HG03520 (cell line): ENCODE measurements at regions not wholly inside any gene's neighbourhood (a gene's known extent, or its start where the extent isn't known, plus 50 kb on each side); places are given as distances from the start of the nearest gene placed in this dataset.
"Not testable (repeated sequence)": the region's sequence is repeated elsewhere in the genome, so short reads cannot be mapped to it uniquely, and the experiment has no call there.

Experiments used
- ATAC-seq: cut with Tn5 transposase; IDR thresholded peaks from one replicate; pipeline ENCODE4 v1.9.1; 2021; ENCODE audit warnings: mild to moderate bottlenecking, moderate library complexity; ENCODE audit not compliant: unreplicated experiment

DNA sequence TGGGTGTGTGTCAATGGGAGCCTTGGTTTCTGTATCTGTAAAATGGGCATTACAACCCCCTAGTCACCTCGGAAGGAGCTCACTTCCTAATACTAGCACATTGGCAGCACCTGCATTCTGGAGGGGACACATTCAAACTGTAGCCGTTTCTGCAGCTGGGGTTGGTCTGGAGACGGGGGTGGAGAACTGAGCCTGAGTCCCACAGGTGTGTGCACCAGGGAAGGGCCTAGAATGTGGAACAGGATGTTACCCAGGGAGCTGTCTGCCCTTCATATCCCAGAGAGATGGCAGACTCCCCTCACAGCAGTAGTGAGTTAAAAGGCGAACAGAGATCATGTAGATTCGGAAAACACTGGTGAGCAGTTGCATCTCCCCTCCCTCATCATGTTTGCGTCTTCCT, 272.8 kb upstream of the ZNF32 start:
- no peak for ATAC-seq

DNA sequence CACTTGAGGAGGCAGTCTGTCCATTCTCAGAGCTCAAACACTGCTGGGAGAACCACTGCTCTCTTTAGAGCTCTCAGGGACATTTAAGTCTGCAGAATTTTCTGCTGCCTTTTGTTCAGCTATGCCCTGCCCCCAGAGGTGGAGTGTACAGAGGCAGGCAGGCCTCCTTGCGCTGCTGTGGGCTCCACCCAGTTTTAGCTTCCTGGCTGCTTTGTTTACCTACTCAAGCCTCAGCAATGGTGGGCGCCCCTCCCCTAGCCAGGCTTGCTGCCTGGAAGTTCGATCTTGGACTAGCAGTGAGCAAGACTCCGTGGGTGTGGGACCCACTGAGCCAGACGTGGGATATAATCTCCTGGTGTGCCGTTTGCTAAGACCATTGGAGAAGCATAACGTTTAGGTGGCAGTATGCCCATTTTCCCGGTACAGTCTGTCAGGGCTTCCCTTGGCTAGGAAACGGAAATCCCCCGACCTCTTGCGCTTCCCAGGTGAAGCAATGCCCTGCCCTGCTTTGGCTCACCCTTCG, 271.6 kb upstream of the ZNF32 start:
- ATAC-seq: not testable (repeated sequence)

DNA sequence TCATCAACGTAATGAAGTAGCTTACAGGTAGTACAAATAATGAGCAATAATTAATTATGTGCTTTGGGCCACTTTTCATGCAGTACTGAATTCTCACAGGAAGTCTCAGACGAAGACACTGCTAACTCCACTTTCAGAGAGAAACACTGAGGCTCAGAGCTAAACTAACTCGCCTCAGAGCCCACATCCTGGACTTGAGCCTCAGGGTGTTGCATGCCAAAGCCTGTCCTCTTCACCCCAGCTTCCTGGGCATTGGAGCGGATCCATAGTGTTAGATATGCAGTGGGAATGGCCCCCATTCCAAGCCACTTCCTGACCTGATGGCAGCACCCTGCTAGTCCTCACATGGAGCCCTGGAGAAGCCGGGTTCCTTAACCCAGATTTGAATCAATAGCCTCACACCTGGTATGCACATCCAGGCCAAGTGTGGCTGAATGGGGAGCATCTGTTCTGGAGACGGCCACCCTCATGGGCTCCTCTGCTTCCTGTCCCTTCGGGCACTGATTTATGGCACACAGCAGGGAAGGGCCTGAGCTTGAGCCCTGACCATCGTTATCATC, 265.1 kb upstream of the ZNF32 start:
- no peak for ATAC-seq

DNA sequence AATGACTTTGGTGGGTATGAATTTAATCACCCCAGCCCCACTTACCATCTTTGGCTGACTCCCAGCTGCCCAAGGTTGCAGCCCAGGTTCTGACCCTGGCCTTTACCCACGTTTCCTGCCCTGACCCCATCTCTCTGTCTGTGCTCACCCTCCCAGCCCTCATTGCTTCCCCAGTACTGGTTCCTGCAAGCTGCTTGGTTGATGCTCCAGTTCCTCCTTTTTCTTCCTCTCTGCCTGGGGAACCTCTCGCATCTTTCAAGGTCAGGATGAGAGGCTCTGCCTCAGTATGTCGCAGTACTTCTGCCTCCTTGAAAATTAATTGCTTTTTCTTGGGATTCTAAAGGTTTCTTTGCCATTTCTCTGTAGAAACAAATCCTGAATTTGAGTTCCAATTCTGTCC, 263.8 kb upstream of the ZNF32 start:
- ATAC-seq: no peak

DNA sequence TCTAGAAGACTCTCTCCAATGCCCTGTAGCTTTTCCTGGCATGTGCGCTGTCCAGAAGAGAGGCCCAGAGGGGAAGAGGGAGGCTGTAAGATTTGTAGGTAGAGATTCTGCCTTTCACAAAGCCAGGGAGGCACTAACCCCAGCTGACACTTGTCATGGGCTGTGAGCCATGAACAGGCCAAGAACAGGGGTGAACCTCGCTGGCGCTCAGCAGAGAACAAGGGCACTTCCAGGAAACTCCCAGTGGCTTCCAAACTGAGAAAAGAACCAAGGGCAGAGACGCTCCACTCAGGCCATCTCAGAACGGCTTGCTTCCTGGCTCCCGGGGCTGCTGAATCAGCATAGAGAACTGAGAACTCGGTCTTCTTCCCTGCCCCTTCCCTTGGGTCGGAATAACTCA, 257.8 kb upstream of the ZNF32 start:
- ATAC-seq: no peak

DNA sequence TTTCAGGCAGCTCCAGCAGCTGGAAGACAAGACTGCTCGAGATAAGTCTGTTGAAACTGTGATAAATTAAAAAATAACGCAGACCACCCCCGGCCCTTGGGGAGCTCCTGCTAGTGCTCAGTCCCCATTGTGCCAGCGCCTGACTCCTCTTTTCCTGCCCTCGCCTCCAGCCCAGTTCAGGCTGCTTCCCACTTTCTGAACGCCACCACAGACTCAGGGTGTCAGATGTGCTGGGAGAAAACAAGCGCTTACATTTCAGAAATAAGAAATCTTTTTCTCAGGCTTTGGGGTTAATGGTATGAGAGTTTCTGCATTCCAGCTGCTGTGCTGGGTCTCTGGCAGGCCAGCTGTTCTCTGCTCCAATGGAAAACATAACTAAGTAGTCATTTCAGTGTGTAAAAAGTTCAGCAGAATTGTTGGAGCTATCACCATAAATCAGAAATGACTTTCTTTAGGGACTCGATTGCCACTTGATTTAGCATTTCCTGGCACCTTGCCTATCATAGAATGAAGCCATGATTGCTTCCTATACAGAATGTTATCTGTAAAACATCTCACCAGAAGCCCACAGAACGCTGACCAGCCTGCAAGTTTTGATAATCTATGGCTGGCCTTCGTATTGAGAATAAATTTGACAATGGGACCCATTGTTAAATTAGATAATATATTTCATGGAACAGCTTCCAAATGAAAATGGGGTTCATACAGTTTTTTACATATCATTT, 257.0 kb upstream of the ZNF32 start:
- no peak for ATAC-seq

DNA sequence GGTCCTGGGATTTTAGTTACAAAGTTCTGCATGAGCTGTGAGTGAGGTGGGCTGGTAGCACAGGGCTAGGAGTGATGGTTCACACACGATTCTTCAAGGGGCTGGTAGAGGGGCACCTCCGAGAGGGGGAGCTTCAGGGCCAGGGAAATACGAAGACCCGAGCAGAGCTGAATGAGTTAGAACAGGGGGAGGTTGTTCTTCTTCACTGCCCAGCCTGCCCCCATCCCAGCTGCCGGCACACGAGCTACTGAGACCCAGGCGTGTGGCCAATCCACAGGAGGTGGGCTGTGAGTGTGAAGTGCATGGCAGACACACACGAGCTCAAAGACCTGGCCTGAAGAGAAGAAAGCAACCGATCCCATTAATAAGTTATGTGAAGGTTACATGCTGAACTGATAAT, 256.2 kb upstream of the ZNF32 start:
- ATAC-seq: no peak

DNA sequence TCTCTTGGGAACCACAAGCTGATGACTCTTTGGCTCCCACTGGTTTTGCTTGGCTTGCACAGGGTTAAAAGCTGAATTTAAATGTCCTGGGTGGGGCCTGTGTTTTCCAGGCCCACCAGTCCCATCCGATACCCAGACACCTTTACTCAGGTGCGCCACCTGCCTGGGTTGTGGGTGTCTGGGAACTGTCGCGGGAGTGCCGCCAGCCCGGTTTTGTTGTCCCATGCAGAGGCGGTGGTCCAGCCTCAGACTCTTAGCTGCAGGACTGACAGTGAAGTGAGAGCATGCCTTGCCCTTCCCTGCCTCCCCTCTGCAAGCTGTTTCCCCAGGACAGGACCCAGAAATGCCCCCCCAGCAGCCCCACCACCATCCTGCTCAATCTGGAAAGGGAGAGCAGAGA, 255.6 kb upstream of the ZNF32 start:
- no peak for ATAC-seq

DNA sequence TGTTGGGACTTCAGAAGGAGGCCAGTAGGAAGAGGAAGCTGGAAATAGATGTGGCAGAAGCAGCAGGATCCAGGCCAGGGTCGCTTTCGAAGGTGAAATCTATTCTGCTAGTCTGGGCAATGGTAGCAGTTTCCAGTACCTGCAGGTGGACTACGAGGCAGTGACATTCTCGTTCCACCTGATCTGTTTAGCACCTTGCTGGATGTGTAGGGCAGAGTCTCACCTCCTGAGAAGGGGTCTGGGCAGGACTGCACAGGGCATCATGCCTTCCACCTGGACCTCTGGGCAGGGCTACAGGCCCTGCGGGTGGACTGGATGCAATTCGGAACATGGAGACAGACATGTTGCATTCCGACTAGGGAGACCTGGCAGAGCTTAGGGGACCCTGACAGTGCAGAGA, 254.8 kb upstream of the ZNF32 start:
- no peak for ATAC-seq

DNA sequence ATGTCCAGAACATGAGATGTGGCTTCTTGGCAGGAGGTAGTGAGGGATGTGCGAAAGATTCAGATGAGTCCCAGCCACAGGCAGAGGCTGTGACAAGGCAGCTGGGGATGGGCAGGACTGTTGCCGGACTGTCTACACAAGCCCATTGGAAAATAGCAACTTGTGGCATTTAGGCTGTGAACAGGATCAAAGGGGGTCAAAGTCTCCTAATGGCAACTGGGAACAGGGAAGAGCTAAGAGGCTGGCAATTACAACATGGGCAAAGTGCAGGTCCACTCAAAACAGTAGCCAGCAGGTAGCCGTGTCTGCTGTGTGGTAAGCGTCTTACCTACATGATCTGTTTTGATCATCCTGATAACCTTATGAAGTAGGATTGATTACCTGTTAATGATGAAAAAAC, 254.2 kb upstream of the ZNF32 start:
- ATAC-seq: no peak

DNA sequence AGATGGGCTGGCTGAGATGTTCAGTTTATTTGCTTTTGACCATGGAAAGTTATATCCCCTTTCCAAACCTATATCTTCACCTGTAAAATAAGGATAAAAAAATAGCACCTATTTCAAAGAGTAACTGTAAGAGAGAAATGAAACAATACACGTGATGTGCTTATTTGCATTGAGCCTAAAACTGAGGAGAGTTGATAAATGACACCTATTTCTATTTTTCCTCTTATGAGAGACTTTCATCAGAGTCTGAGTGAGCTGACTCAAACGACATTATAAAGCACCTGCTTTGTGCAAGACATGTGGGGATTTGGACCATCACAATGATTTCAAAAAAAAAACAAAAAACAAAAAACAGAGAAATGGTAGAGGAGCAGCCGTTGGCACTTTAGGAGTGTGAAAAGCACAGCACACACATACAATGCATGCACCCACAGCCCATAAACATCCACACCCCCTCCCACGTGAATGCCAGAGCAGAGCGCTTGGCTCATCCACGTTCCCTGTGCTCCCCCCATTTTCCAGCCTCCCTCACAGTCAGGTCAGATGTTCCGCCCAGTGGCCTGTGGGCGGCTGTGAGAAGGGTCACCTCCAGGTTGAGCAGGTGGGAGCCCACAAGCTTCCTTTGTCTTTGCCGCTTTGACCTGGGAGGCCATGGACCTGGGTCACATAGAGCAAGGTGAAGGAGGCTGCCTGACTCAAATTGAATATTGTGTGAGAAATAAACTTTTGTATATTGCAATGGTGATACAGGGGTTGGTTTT, 253.2 kb upstream of the ZNF32 start:
- no peak for ATAC-seq

DNA sequence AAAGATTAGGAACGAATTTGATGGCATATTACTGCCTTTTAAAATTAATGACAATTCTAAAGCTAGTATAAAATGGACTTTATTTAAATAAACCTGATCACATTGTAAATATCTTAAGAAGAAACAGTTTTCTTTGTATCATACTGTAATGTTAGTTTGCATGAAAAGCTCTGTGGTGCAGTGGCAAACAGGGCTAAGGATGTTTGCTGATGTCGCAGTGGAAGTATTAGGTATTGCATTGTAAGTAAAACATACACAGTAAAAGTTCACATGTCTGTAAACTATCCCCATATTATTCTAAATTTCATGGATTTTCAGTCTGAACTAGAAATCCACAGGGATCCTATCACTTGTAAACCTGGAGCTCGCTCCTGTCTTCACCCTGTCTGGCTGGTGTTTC, 252.6 kb upstream of the ZNF32 start:
- ATAC-seq: no peak

DNA sequence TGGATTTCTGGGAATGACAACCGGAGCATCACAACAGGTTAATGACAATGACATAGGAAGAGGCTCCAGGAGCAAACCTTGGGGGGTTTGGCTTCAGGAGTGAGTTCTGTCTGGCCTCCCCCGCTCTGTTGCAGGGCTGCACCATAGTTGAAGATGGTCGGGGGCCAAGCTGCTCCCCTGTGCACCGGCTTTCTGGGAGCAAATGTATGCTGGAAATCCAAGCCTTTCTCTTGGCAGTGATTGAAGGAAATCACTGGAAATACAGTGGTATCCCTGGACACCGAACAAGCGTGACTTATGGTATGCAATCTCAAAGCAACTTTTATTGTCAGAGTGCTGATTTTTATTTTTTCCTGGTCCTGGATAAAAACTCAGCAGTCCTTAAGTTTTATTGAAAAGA, 251.9 kb upstream of the ZNF32 start:
- no peak for ATAC-seq

DNA sequence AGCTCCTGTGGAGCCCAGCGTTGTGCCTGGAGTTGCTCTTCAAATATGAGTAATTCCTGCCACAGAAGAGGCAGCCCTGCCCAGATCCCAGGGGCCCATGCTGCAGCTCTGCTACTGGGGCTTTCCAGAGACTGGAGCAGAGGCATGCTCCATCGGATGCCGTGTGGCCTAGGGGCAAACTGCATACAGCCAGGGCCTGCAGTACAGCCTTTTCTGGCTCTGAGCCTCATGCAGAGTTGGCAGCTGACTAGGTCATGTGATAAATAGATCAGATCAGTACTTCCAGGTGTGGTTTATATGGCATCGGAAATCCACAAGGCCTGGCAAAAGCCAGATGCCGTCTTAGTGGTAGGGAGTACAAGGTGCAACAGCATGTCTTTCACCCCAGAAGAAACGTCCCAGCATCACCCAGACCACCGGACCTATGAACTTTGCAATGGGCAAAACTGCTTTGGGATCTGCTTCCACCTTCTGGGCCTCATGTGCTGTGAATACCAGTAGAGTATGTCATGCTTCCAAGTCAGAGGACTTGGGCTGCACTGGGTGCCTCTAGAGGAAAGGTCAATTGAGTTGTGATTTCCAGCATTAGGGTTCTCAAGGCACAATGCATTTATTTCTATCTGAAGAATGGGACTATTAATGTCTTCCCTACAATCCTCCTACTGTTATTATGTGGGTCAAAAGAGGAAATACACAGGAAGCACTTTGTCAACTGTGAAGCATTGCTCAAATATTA, 250.7 kb upstream of the ZNF32 start:
- ATAC-seq: no peak

DNA sequence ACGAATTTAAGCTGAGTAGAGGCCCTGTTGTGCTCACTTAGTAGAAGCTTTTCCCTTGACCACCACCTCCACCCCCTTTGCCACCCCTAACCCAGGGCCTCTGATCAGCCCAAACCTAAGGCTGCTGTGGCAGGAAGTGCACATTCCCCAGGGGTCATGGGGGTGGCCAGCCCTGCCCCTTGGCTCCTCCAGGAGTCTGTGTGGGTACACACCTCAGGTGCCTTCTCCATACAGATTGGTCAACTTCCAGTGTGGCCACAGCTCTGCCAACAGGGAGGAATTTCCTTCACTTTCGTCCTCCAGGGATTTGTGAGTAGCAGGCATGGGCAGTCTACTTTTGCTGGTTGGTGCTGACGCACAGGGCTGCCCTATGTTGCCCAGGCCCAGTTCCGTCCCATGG, 249.9 kb upstream of the ZNF32 start:
- no peak for ATAC-seq

DNA sequence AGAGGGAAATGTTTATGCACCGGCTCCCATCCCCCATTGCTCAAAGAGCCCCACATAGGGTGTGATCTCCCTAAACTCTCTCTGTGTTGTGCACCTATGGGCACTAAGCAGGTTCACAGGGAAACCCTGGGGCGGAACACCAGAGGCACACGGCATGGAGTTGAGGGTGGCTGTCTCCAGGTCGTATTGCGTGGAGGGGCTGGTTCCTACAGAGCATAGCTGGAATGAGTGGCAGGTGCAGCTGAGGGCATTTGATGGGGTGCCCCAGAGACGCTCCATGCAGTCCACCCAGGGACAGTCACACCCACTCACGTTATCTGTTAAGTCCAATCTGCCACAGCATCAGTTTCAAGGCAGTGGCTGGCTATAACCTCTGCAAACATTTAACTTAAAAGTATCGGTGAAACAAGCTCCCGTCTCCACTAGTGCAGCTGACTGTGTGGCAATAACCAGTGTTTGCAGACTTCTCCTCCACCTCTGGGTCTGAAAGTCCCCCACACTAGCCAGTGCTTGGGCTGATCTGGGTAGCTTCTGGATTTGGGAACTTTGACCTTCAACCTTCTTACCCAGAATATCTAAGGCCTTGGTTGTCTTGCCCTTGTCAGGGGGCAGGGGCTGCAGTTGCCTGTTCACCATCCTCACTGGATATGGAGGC, 249.2 kb upstream of the ZNF32 start:
- ATAC-seq: no peak

DNA sequence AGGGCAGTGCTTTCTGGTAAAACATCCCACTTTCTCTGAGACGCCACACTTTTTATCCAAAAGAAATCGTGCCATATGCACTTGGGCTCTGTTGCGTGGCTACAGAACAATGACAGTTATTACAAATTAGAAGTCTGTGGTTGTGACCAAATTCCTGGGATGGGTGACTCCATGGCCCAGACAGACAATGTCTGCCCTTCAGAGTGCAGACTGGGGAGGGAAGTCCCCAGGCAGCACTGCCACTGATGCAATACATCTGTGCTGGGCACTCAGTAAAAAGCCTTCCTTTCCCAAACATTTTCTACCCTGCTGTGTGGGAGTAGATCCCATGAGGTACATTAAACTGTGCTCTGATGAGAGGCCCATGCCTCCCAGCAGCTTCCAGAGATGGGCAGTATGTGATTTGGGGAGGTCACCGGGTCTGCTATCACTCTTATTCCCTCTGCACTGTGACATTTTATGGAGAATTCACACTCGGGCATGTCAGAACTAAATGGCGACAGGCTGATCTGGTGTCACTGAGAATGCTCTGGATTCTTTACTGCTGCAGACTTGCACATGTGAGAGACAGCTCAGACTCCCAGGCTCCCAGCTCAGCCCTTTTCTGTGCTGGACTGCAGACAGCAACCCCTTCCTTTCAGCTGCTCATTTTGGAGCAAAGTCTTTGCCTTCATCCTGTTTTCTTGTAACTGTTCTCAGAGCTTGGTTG, 243.5 kb upstream of the ZNF32 start:
- no peak for ATAC-seq

DNA sequence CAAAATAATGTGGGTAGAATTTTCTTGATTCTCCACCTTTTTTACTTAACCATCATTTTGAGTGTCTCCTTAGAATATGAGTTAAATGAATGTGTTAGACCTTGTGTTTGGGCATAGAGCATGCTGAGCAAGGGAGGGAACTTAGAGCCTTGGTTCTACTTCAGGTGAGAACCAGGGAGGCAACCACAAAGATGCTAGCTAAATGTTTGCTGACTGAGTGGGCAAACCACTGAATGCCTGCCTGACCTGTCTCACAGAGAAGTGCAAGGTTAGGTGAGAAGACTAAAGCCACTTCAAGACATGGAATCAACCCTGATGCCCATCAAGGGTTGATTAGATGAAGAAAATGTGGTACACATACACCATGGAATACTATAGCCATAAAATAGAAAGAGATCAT, 242.6 kb upstream of the ZNF32 start:
- no peak for ATAC-seq

DNA sequence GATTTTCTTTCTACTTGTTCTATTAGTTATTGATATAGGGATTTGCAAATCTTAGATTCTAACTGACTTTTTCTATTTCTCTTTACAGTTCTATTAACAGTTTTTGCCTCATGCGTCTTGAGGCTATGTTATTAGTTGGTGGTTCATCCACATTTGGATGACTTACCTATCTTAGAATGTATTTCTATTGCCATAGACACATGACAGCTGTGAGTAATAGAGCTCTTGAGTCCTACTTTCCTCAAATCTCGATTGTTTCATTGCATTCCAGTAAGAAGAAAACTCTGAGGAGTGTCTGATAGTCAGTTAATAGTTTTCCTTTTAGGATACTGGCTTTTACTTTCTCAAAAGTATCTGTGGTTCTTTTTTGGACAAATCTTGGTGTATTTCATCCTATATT, 241.4 kb upstream of the ZNF32 start:
- no peak for ATAC-seq

DNA sequence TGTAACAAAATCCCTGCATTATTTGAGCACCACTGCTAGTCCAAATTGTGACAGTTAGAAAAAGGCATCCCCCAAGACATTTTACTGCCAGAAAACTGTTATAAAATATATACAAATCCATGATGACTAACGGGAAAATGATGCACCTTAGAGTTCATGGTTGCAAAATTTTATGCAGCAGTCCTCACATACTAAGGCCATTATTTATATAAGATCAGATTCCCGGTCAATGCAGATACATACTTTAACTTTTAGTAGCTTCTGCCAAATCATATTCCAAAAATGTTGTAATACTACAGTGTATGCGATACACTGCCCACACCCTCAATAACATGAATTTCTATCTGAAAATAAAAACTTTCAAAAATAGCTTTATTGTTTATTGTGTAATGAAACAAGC, 239.9 kb upstream of the ZNF32 start:
- no peak for ATAC-seq
